B cell (primary cell): ENCODE measurements at regions not wholly inside any gene's neighbourhood (a gene's known extent, or its start where the extent isn't known, plus 50 kb on each side); places are given as distances from the start of the nearest gene placed in this dataset.

ENCODE experiments used
- ATAC-seq: fragments of 200-7000 bp; cut with Tn5 transposase; one replicate; pipeline ENCODE4 v1.10.0; 2021; ENCODE audit warnings: low read depth, mild to moderate bottlenecking, moderate number of reproducible peaks, moderate library complexity
- CTCF ChIA-PET: fragments of 350-600 bp; sonication (Branson Sonifier 250); formaldehyde crosslinking; loops from one replicate; lab custom pipeline; 2021; ENCODE audit warnings: antibody characterized with exemption, inconsistent platforms; lab: Charles Lee
- POLR2A ChIA-PET: fragments of 350-600 bp; sonication (Branson Sonifier 250); formaldehyde crosslinking; loops from one replicate; lab custom pipeline; 2021; ENCODE audit warnings: antibody characterized with exemption; lab: Charles Lee
- DNase-seq: peaks from one replicate; pipeline ENCODE4 v3.0.0; 2013
- H2AFZ ChIP-seq: 2 replicates; pipeline ENCODE4 v1.6.1; 2012; ENCODE audit warnings: mild to moderate bottlenecking, low read depth, low read length; ENCODE audit not compliant: insufficient read depth, poor library complexity, severe bottlenecking
- H3K27ac ChIP-seq, 2 donors: 1 replicate in 1 of 2; 2 replicates in 1 of 2; pipeline ENCODE4 v1.5.1; 2012 to 2013; ENCODE audit warnings: low read length in 2 of 2, mild to moderate bottlenecking in 2 of 2, moderate library complexity in 1 of 2
- H3K27me3 ChIP-seq, 4 experiments: fragments of 200-600 bp in 1 of 4; sonication (generic) in 1 of 4; replicated peaks in 1 of 4; 1 replicate in 2 of 4; 2 replicates in 2 of 4; pipeline versions ENCODE4 v1.6.1 to v1.7.0; 2013 to 2016; ENCODE audit warnings: low read length in 3 of 4, mild to moderate bottlenecking in 2 of 4, mixed read lengths in 1 of 4, moderate library complexity in 1 of 4; ENCODE audit not compliant: insufficient read depth in 4 of 4, control insufficient read depth in 3 of 4; ENCODE audit errors: control extremely low read depth in 1 of 4
- H3K36me3 ChIP-seq, 2 experiments: replicated peaks in 1 of 2; 1 replicate in 1 of 2; 2 replicates in 1 of 2; pipeline versions ENCODE4 v1.6.1 to v1.7.1; 2013; ENCODE audit warnings: low read length in 1 of 2; ENCODE audit not compliant: insufficient read depth in 2 of 2, control insufficient read depth in 1 of 2; ENCODE audit errors: control extremely low read depth in 1 of 2, extremely low read depth in 1 of 2
- H3K4me1 ChIP-seq, 2 donors: fragments of 200-600 bp in 1 of 2; sonication (generic) in 1 of 2; 1 replicate in 1 of 2; 2 replicates in 1 of 2; pipeline versions ENCODE4 v1.5.1 to v1.6.1; 2013 to 2017; ENCODE audit warnings: low read length in 2 of 2; ENCODE audit not compliant: control insufficient read depth in 2 of 2, insufficient read depth in 2 of 2
- H3K4me2 ChIP-seq: replicated peaks from 2 replicates; pipeline ENCODE3; 2012; ENCODE audit warnings: mild to moderate bottlenecking, low read depth, low read length; ENCODE audit not compliant: poor library complexity, severe bottlenecking
- H3K4me3 ChIP-seq, 5 experiments: fragments of 200-600 bp in 1 of 5; sonication (generic) in 1 of 5; 1 replicate in 3 of 5; 2 replicates in 2 of 5; pipeline versions ENCODE4 v1.5.1 to v1.7.0; 2011 to 2016; ENCODE audit warnings: low read length in 4 of 5, mild to moderate bottlenecking in 4 of 5, low read depth in 2 of 5, control low read depth in 1 of 5, moderate library complexity in 1 of 5; ENCODE audit not compliant: insufficient read depth in 1 of 5; ENCODE audit errors: control extremely low read depth in 1 of 5, extremely low read depth in 1 of 5
- H3K79me2 ChIP-seq: fragments of 200-600 bp; sonication (generic); one replicate; pipeline ENCODE4 v1.6.0; 2016; ENCODE audit warnings: low read length; ENCODE audit not compliant: control insufficient read depth, insufficient read depth
- H3K9ac ChIP-seq: fragments of 200-600 bp; sonication (generic); 2 replicates; pipeline ENCODE4 v1.6.1; 2017; ENCODE audit warnings: mild to moderate bottlenecking, low read length, moderate library complexity
- H3K9me3 ChIP-seq, 3 donors: one replicate each; pipeline versions ENCODE4 v1.6.1 to v1.7.1; 2013; ENCODE audit warnings: low read length in 2 of 3; ENCODE audit not compliant: control insufficient read depth in 2 of 3, insufficient read depth in 1 of 3; ENCODE audit errors: control extremely low read depth in 1 of 3
- H4K20me1 ChIP-seq: 2 replicates; pipeline ENCODE4 v1.6.0; 2012; ENCODE audit warnings: mild to moderate bottlenecking, low read length; ENCODE audit not compliant: insufficient read depth, control insufficient read depth, poor library complexity, severe bottlenecking
- H3K27ac Mint-ChIP-seq: one replicate; pipeline ENCODE4 v1.8.0; 2021; ENCODE audit warnings: mixed read lengths
- H3K27me3 Mint-ChIP-seq: one replicate; pipeline ENCODE4 v1.8.0; 2021; ENCODE audit warnings: mixed read lengths
- H3K4me1 Mint-ChIP-seq: one replicate; pipeline ENCODE4 v1.8.0; 2021; ENCODE audit warnings: mixed read lengths
- H3K4me3 Mint-ChIP-seq: one replicate; pipeline ENCODE4 v1.8.0; 2021; ENCODE audit warnings: mixed read lengths
- H3K9me3 Mint-ChIP-seq: one replicate; pipeline ENCODE4 v1.8.0; 2022; ENCODE audit warnings: mixed read lengths; ENCODE audit not compliant: insufficient read depth
- EZH2 ChIP-seq: IDR thresholded peaks from 2 replicates; pipeline ENCODE4 v1.6.1; 2012; ENCODE audit warnings: borderline replicate concordance, low read depth, mild to moderate bottlenecking, moderate library complexity, low read length; ENCODE audit not compliant: insufficient read depth, poor library complexity, severe bottlenecking
- WGBS: methylation state at CpG from one replicate; pipeline ENCODE4 v1.1.5; 2013; ENCODE audit warnings: missing lambda C conversion rate; ENCODE audit not compliant: insufficient coverage; 5-methylcytosine and 5-hydroxymethylcytosine counted together
- intact Hi-C: fragments of 100-400 bp; cut with micrococcal nuclease; formaldehyde crosslinking; loops from one replicate; pipeline ENCODE4 v1.10.0; 2022
- TF ChIP-seq, protein P1 (sequence below): fragments of 200-600 bp; IDR thresholded peaks from one replicate; pipeline ENCODE4 v1.8.0; 2022; ENCODE audit warnings: antibody characterized with exemption, mild to moderate bottlenecking

DNA sequence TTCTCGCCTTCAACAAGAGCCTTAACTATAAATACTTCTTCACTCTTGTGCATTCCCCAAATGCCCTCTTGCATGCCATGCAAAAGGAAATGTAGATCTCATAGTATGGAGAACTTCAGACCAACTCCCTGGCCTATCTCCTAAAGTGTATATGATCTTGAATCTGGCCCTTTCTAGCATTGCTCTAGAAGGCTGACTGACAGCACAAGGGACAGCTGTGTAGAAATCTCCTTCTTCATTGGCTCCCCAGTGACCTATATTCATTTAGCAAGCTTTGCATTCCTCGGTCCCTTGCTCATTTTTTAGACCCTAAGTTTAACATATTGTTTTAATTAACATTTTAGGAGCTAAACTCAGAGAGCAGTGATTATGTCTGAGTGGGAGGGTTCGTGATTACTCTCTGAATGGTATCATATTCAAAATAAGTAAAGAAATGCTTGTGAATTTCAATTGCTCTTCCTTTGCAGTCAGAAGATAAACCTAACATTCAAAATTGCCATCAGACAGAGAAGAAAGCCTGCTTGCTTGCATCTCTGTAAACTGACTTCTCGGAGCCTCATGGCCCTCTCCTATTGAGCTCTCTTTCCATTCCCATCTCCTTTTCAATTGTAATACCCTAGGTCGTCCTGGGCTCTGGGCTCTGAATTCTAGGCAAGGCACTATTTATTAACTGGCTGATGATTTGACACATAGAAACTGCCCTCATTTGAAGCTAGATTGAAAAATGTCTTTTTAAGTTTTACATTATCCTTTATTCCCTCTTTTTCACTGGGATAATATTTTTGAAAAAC, 120.3 kb upstream of the PRKG2 start:
- no peaks in the 10 kb centered on the region for H3K79me2 ChIP-seq
- DNase-seq (no peak), ATAC-seq (no peak)
- Mint-ChIP-seq H3K4me3 (no peak overlapping the region), H3K4me1 (no peaks in the 10 kb centered on the region), H3K27me3 (no peaks in the 10 kb centered on the region), H3K9me3 (no peaks in the 10 kb centered on the region), H3K27ac (no peak overlapping the region)
- WGBS = 100% methylated on average over 1 of the region's 5 CpGs
- TF ChIP-seq EZH2 = no peak
- TF ChIP-seq, protein P1, sequence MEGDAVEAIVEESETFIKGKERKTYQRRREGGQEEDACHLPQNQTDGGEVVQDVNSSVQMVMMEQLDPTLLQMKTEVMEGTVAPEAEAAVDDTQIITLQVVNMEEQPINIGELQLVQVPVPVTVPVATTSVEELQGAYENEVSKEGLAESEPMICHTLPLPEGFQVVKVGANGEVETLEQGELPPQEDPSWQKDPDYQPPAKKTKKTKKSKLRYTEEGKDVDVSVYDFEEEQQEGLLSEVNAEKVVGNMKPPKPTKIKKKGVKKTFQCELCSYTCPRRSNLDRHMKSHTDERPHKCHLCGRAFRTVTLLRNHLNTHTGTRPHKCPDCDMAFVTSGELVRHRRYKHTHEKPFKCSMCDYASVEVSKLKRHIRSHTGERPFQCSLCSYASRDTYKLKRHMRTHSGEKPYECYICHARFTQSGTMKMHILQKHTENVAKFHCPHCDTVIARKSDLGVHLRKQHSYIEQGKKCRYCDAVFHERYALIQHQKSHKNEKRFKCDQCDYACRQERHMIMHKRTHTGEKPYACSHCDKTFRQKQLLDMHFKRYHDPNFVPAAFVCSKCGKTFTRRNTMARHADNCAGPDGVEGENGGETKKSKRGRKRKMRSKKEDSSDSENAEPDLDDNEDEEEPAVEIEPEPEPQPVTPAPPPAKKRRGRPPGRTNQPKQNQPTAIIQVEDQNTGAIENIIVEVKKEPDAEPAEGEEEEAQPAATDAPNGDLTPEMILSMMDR = no peak
- H3K9me3 ChIP-seq = no peaks in the 10 kb centered on the region
- H4K20me1 ChIP-seq = no peaks in the 10 kb centered on the region
- no peaks in the 10 kb centered on the region for H3K27me3 ChIP-seq
- no peak overlapping the region for H2AFZ ChIP-seq
- no peaks in the 10 kb centered on the region for H3K36me3 ChIP-seq
- no peak overlapping the region for H3K4me2 ChIP-seq
- no peak overlapping the region for H3K27ac ChIP-seq
- CTCF ChIA-PET = interaction anchor here (2.1 kb wide), 1 partner anchor 16 kb away, joined by 8 read pairs; no protein-coding TSS in a partner anchor
- intact Hi-C loops = no loop called here
- H3K4me1 ChIP-seq = no peaks in the 10 kb centered on the region
- no peak overlapping the region for H3K4me3 ChIP-seq
- POLR2A ChIA-PET = no interaction called here
- H3K9ac ChIP-seq = no peak overlapping the region

DNA sequence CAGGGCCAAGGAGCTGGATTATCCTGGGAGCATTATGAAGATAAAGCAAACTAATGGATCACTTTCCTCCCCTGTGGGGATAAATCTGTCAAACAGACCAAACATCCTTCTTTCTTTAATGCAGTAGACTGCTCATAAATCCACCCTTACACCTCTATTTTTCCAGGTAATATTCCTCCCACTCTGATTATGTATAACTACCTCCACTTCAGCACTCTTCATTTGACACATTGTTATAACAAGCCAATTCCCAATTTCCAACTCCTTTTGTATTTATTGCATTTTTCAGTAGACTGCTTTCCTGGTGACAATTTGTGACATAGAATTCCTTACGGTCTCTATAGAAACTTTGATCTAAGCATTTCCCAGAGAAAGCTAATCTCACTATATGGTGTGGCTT, 115.0 kb upstream of the PRKG2 start:
- H3K79me2 ChIP-seq = no peaks in the 10 kb centered on the region
- Mint-ChIP-seq H3K4me1 (no peaks in the 10 kb centered on the region), H3K4me3 (no peak overlapping the region), H3K27me3 (no peaks in the 10 kb centered on the region), H3K27ac (no peak overlapping the region), H3K9me3 (peaks cover 4% of the 10 kb centered on the region)
- ATAC-seq (no peak), DNase-seq (no peak)
- H4K20me1 ChIP-seq = no peaks in the 10 kb centered on the region
- H2AFZ ChIP-seq = no peak overlapping the region
- no peaks in the 10 kb centered on the region for H3K9me3 ChIP-seq
- intact Hi-C loops = no loop called here
- no peak overlapping the region for H3K27ac ChIP-seq
- TF ChIP-seq EZH2 = no peak
- TF ChIP-seq, protein P1 = no peak
- H3K4me1 ChIP-seq = no peaks in the 10 kb centered on the region
- no peak overlapping the region for H3K9ac ChIP-seq
- POLR2A ChIA-PET = no interaction called here
- H3K4me2 ChIP-seq = no peak overlapping the region
- H3K36me3 ChIP-seq = no peaks in the 10 kb centered on the region
- no peak overlapping the region for H3K4me3 ChIP-seq
- no CpG with 5 or more reads among the region's 1 CpG for WGBS
- H3K27me3 ChIP-seq = no peaks in the 10 kb centered on the region
- CTCF ChIA-PET = no interaction called here
